ENCODE measurements at regions not wholly inside any gene's neighbourhood (a gene's known extent, or its start where the extent isn't known, plus 50 kb on each side); places are given as distances from the start of the nearest gene placed in this dataset.
"Not testable (repeated sequence)": the region's sequence is repeated elsewhere in the genome, so short reads cannot be mapped to it uniquely, and the experiment has no call there.

DNA sequence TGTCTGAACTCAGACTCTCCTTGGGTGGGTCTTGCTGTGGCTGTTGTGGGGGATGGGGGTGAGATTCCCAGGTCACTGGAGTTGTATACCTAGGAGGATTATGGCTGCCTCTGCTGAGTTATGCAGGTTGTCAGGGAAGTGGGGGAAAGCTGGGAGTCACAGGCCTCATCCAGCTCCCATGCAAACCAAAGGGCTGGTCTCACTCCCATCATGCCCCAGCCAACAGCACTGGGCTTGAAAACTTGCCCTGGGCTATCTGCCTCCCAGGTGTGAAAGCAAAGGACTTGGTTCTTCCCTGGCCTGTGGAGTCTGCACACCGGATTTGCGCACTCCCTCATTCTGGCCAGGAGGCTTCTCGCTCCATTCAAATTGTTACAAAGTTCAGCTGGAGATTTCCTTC lies 97.3 kb upstream of the BNIP2 start:
- not testable (repeated sequence) for DNase-seq (ENCODE audit: low read depth)

DNA sequence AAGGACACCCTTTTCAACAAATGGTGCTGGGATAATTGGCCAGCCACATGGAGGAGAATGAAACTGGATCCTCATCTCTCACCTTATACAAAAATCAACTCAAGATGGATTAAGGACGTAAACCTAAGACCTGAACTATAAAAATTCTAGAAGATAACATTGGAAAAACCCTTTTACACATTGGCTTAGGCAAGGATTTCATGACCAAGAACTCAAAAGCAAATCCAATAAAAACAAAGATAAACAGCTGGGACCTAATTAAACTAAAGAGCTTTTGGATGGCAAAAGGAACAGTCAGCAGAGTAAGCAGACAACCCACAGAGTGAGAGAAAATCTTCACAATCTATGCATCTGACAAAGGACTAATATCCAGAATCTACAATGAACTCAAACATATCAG lies 96.9 kb upstream of the BNIP2 start:
- DNase-seq (ENCODE audit: low read depth): not testable (repeated sequence)

DNA sequence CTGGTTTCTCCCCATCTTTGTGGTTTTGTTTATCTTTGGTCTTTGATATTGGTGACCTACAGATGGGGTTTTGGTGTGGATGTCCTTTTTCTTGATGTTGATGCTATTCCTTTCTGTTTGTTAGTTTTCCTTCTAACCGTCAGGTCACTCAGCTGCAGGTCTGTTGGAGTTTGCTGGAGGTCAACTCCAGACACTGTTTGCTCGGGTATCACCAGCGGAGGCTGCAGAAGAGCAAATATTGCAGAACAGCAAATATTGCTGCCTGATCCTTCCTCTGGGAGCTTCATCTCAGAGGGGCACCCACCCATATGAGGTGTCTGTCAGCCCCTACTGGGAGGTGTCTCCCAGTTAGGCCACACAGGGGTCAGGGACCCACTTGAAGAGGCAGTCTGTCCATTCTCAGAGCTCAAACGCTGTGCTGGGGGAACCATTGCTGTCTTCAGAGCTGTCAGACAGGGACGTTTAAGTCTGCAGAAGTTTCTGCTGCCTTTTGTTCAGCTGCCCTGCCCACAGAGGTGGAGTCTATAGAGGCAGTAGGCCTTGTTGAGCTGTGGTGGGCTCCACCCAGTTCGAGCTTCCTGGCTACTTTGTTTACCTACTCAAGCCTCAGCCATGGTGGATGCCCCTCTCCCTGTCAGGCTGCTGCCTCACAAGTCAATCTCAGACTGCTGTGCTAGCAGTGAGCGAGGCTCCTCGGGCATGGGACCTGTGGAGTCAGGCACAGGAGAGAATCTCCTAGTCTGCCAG lies 94.8 kb upstream of the BNIP2 start:
- not testable (repeated sequence) for DNase-seq (ENCODE audit: low read depth)

DNA sequence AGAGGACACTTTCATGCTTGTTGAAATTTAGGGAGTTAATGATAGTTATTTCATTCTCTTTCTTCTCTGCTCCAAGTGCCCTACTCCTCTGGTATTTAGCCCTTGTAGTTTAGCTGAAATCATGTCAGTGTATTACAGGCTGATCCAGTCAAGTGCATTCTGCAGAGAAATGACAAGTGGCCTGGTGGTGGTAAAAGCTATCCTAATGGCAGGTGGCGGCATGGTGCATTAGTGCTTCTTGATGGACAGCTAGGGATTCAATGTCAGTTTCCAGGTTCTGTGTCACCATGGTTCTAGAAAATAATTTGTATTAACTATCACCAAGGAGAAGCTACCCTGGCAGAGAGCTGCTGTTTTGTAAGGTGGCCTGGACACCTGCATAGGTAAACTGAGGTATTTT lies 90.0 kb upstream of the BNIP2 start:
- DNase-seq (ENCODE audit: low read depth): no peak

DNA sequence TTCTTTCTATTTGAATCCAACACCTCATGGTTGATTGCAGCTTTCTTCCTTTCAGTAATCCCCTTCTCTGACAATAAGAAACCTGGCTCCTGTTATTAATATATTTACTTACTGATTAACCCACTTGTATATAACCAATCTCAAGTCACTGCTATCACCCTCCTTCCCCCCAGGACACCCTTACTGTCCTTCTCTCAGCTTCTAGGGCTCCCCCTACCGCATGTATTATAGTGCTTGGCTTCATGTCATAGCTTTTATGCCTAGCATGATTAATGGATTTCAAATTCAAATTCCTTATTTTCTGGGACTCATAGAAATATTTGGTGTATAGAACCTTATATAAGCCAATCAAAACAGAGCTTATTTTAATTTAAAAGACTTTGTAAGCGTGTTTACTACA lies 75.7 kb upstream of the BNIP2 start:
- DNase-seq (ENCODE audit: low read depth): no peak

DNA sequence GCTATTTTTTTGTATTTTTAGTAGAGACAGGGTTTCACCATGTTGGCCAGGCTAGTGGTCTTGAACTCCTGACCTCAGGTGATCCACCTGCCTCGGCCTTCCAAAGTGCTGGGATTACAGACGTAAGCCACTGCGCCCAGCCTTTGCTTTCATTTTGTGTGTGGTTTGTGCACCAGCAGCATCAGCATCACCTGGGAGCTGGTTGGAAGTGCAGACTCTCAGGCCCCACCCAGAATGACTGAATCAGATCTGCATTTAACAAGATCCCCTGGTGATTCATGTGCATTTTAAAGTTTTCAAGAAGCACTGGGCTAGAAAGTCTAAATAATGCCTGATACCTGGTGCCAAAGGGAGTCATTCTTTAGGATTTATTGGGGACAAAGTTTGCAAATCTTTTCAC lies 73.4 kb upstream of the BNIP2 start:
- no peak for DNase-seq (ENCODE audit: low read depth)

DNA sequence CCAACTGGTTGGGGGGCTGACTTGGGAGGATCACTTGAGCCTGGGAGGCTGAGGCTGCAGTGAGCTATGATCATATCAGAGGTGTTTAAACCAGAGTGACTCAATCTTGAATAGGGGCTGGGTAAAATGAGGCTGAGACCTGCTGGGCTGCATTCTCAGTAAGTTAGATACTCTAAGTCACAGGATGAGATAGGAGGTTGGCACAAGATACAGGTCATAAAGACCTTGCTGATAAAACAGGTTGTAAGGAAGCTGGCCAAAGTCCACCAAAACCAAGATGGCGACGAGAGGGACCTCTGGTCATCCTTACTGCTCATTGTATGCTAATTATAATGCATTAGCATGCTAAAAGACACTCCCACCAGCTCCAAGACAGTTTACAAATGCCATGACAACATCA lies 71.1 kb upstream of the BNIP2 start:
- DNase-seq (ENCODE audit: low read depth): not testable (repeated sequence)

DNA sequence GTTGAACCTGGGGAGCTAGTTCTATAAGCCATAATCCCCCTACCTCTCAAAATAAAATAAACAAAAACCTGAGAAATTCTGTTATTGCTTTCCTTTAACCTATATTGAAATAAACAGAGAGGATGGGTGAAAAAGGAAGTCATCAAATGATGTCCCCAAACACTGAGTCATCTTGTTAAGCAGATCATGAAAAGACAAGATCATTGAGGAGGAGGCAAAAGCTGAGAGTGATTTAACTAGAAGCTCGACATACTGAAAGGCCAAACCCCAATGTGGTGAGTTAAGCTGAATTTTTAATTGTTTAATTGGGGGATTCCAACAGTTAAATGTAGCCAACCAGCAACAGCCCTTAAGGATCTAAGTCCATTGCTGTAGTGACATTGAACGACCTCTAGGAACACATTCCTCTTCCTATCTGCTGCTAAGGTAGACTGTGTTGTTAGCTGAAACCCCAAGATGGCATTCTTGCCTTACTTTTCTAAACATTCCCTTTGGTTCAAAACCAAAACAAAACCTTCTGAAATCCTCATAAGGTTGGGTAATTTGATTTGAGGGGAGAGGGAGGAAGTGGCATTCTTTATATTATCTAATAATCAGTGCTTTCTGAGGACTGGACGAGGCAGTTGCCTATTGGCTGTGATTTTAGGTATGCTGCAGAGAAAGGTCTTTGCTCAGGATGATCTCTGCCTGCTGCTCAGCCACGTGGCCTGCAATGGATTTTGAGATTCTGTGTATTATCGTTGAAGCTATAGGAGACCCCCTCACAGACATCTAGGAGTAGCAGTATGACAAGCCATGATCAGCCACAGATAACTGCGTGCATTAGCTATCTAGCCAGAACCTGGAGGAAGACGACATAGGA lies 62.7 kb upstream of the BNIP2 start:
- peak; percentile 19 for DNase-seq (ENCODE audit: low read depth)

DNA sequence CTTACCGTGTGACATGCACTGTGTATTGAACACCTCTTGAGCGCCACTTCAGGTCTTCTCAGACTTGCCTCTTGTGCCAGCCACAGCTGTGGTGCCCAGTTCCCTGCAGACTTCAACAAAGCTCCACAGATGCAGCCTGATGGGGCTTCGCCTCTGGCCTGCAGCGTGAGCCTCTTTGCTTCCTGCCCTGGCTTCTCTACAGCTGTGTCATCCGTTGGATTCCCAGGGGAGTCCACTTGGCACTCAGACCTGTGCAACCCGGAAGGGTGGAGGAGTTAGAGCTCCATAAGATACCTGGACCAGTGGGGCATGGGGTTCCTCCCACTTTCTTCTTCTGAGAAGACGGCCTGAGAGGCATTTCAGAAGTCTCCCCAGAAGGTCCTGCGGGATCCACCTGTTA lies 57.7 kb upstream of the BNIP2 start:
- no peak for DNase-seq (ENCODE audit: low read depth)

DNA sequence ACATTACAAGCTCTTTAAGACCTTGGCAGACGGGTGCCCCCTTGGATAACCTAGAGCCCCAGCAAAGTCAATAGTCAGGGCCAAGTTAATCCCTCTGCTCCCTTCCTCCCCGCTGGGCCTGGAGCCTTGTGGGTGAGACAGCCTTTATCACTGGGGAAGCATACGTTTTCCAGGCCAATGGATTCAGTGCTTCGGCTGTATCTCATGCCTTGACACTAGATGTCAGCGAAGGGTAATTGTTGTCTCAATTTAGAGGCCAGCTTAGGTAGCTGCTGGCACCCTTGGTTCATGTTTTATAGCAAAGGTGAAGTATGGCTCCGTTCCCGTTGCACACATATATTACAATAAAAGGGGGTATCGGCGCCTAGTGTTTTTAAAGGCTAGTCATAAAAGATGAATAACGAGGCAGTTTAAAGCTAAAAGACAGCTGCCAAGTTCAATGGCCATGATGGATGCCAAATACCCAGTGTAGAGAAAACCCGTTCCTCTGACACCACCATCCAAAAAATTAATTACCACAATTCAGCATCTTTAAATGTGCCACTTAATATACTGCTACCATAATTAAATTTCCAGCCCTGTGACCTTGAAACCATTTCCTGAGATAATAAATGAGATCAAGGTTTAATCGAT lies 52.3 kb upstream of the BNIP2 start:
- DNase-seq (ENCODE audit: low read depth): peak; percentile 35

DNA sequence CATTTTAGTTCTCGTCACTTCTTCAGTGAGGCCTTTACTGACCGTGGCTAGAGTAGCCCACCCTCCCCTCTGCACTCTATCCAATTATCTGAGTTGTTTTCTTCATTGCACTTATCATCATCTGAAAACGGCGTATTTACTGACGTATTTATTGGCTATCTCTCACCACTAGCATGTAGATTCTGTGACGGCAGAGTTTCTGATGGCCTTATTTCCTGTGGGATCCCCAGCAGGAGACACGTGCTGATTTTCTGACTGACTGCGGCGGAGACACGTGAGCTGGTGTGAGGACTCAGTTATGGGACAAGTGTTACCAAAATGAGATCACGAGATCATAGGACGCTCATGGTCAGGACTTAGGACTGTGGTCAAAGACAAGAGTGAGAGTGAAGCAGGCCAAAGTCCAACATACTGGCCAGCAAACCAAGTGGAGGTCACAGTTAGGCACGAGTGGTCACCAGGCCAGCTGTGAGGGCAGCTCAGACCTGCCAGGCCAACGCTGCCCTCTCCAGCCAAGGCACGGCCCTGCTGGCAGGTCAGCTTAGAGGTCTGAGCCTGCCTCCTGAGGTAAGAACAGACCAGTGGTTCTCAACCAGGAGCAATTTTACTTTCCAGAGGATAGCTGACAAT lies 50.6 kb upstream of the BNIP2 start:
- DNase-seq (ENCODE audit: low read depth): no peak
